ENCODE measurements at regions not wholly inside any gene's neighbourhood (a gene's known extent, or its start where the extent isn't known, plus 50 kb on each side); places are given as distances from the start of the nearest gene placed in this dataset.

DNA sequence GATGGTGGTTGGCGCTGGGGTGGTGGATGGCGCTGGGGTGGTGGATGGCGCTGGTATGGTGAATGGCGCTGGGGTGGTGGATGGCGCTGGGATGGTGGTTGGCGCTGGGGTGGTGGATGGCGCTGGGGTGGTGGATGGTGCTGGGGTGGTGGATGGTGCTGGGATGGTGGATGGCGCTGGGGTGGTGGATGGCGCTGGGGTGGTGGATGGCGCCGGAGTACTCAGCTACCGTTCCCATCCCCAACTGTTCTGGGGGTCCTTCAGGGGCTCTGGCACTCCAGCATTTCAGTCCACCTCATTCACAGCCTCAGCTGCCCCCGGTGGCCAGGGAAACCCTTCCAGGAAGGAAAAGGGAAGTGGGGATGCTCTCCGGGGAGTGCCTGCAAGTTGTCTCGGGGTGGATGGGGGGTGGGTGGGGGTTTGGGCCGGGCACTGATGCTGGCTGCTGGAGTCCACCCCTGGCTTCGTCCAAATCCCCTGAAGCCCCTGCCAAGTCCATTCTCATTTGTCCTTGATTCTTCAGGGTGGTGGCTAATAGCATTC lies 147.3 kb upstream of the COL5A1 start:
- TF ChIP-seq, protein P1, sequence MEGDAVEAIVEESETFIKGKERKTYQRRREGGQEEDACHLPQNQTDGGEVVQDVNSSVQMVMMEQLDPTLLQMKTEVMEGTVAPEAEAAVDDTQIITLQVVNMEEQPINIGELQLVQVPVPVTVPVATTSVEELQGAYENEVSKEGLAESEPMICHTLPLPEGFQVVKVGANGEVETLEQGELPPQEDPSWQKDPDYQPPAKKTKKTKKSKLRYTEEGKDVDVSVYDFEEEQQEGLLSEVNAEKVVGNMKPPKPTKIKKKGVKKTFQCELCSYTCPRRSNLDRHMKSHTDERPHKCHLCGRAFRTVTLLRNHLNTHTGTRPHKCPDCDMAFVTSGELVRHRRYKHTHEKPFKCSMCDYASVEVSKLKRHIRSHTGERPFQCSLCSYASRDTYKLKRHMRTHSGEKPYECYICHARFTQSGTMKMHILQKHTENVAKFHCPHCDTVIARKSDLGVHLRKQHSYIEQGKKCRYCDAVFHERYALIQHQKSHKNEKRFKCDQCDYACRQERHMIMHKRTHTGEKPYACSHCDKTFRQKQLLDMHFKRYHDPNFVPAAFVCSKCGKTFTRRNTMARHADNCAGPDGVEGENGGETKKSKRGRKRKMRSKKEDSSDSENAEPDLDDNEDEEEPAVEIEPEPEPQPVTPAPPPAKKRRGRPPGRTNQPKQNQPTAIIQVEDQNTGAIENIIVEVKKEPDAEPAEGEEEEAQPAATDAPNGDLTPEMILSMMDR (IDR thresholded peaks at IDR 0.05), result no peak
- no peak for TF ChIP-seq POLR2AphosphoS5 (IDR thresholded peaks at IDR 0.05)
